ENCODE measurements at regions not wholly inside any gene's neighbourhood (a gene's known extent, or its start where the extent isn't known, plus 50 kb on each side); places are given as distances from the start of the nearest gene placed in this dataset.

- TF ChIP-seq CTCF (conservative IDR thresholded peaks at IDR 0.05; ENCODE audit: low read depth in 2 of 2) (no peak), REST (IDR thresholded peaks at IDR 0.05; ENCODE audit: unreplicated experiment) (no peak), EZH2 (IDR thresholded peaks at IDR 0.05; ENCODE audit: low read depth, unreplicated experiment) (no peak), CREB1 (CRISPR knock-in tag; IDR thresholded peaks at IDR 0.05; ENCODE audit: low read depth) (no peak), POLR2AphosphoS5 (IDR thresholded peaks at IDR 0.05; ENCODE audit: low read depth) (no peak), JUNB (IDR thresholded peaks at IDR 0.05; ENCODE audit: unreplicated experiment) (no peak), EZH2phosphoT487 (IDR thresholded peaks at IDR 0.05; ENCODE audit: unreplicated experiment) (no peak), ZNF331 (CRISPR knock-in tag; IDR thresholded peaks at IDR 0.05; ENCODE audit: low read depth) (no peak), ZNF114 (CRISPR knock-in tag; IDR thresholded peaks at IDR 0.05) (no peak), ETS1 (IDR thresholded peaks at IDR 0.05) (no peak), ZNF462 (CRISPR knock-in tag; IDR thresholded peaks at IDR 0.05) (no peak), STAT1 (IDR thresholded peaks at IDR 0.05; ENCODE audit: unreplicated experiment) (no peak), NANOG (IDR thresholded peaks at IDR 0.05; ENCODE audit: borderline replicate concordance) (no peak)
Measured at GRCh38 chr16:55046513-55046912, 115.8 kb downstream of the IRX5 start.
